Colonic mucosa (tissue), 4 donors: ENCODE measurements at regions not wholly inside any gene's neighbourhood (a gene's known extent, or its start where the extent isn't known, plus 50 kb on each side); places are given as distances from the start of the nearest gene placed in this dataset.

Source experiments
- DNase-seq: peaks from one replicate; pipeline ENCODE4 v3.0.0-alpha.2; 2020
- H3K27ac ChIP-seq: fragments of 200-600 bp; one replicate; pipeline ENCODE4 v1.8.0; 2021
- H3K27me3 ChIP-seq: fragments of 200-600 bp; one replicate; pipeline ENCODE4 v1.8.0; 2021
- H3K36me3 ChIP-seq: fragments of 200-600 bp; one replicate; pipeline ENCODE4 v1.8.0; 2021
- H3K4me1 ChIP-seq: fragments of 200-600 bp; one replicate; pipeline ENCODE4 v1.8.0; 2021; ENCODE audit warnings: mild to moderate bottlenecking
- H3K4me3 ChIP-seq: fragments of 200-600 bp; one replicate; pipeline ENCODE4 v1.8.0; 2021
- H3K9ac ChIP-seq, 2 donors: one replicate each; pipeline ENCODE4 v1.7.0; 2013; ENCODE audit warnings: control low read depth in 2 of 2, low read depth in 2 of 2, low read length in 2 of 2
- H3K9me3 ChIP-seq: fragments of 200-600 bp; one replicate; pipeline ENCODE4 v1.8.0; 2021
- intact Hi-C: fragments of 100-400 bp; cut with DNase I; formaldehyde crosslinking; loops from one replicate; pipeline ENCODE4 v1.14.1; 2022
- TF ChIP-seq, protein P1 (sequence below): fragments of 200-600 bp; IDR thresholded peaks from one replicate; pipeline ENCODE4 v1.8.0; 2022; ENCODE audit warnings: antibody characterized with exemption, mild to moderate bottlenecking
- donor health status: healthy.
- donor health status: DM: no; HTN: no; CAD: no.
- donor health status: DM: no; HTN: no; CAD: no.

GRCh38 chrX:117301086-117301485, 815.5 kb downstream of the KLHL13 start:
- H3K4me1 ChIP-seq = no peaks in the 10 kb centered on the region
- H3K36me3 ChIP-seq = no peaks in the 10 kb centered on the region
- H3K9ac ChIP-seq = no peak overlapping the region
- intact Hi-C loops = no loop called here
- H3K27ac ChIP-seq = no peak overlapping the region
- DNase-seq = no peak
- H3K9me3 ChIP-seq = no peaks in the 10 kb centered on the region
- TF ChIP-seq, protein P1, sequence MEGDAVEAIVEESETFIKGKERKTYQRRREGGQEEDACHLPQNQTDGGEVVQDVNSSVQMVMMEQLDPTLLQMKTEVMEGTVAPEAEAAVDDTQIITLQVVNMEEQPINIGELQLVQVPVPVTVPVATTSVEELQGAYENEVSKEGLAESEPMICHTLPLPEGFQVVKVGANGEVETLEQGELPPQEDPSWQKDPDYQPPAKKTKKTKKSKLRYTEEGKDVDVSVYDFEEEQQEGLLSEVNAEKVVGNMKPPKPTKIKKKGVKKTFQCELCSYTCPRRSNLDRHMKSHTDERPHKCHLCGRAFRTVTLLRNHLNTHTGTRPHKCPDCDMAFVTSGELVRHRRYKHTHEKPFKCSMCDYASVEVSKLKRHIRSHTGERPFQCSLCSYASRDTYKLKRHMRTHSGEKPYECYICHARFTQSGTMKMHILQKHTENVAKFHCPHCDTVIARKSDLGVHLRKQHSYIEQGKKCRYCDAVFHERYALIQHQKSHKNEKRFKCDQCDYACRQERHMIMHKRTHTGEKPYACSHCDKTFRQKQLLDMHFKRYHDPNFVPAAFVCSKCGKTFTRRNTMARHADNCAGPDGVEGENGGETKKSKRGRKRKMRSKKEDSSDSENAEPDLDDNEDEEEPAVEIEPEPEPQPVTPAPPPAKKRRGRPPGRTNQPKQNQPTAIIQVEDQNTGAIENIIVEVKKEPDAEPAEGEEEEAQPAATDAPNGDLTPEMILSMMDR = no peak
- no peak overlapping the region for H3K4me3 ChIP-seq
- no peaks in the 10 kb centered on the region for H3K27me3 ChIP-seq

DNA sequence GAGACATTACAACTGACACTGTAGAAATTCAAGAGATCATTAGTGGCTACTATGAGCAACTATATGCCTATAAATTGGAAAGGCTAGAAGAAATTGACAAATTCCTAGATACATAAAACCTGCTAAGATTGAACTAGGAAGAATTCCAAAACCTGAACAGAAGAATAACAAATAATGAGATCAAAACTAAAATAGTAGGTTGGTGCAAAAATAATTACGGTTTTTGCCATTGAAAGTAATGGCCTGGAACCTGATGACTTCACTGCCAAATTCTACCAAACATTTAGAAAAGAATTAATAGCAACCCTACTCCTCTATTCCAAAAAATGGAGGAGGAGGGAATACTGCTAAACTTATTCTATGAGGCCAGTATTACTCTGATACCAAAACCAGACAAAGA, 824.9 kb downstream of the KLHL13 start:
- Histone ChIP-seq H3K9ac (no peak overlapping the region), H3K36me3 (no peaks in the 10 kb centered on the region), H3K27ac (no peak overlapping the region), H3K9me3 (no peaks in the 10 kb centered on the region), H3K4me1 (no peaks in the 10 kb centered on the region), H3K27me3 (no peaks in the 10 kb centered on the region), H3K4me3 (no peak overlapping the region)
- TF ChIP-seq, protein P1 = no peak
- DNase-seq = no peak
- intact Hi-C loops = no loop called here

DNA sequence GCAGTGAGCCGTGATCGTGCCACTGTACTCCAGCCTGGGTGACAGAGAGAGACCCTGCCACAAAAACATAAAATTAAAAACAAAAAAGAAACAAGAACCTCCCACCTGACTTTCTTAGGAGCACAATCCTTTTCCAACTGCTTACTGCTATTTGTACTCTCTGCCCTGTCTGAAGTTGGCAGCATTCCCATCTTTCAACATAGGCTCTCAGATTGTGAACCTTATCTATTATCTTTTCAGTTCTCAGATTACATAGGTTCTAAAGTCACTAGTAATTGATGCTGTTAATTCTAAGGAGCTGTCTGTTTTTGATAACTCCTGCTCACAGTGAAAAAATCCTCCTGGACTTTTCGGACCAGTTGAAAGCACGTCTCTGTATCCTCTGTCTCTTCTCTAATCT, 812.2 kb upstream of the CT83 start:
- no peak for DNase-seq
- no peaks in the 10 kb centered on the region for H3K27me3 ChIP-seq
- H3K9me3 ChIP-seq = no peaks in the 10 kb centered on the region
- intact Hi-C loops = no loop called here
- no peak overlapping the region for H3K9ac ChIP-seq
- no peaks in the 10 kb centered on the region for H3K4me1 ChIP-seq
- no peak overlapping the region for H3K4me3 ChIP-seq
- TF ChIP-seq, protein P1 = no peak
- no peaks in the 10 kb centered on the region for H3K36me3 ChIP-seq
- H3K27ac ChIP-seq = no peak overlapping the region
